OCI-LY1 (cell line): ENCODE measurements at regions not wholly inside any gene's neighbourhood (a gene's known extent, or its start where the extent isn't known, plus 50 kb on each side); places are given as distances from the start of the nearest gene placed in this dataset.

Experiments
- H2AFZ ChIP-seq: fragments of 200-600 bp; sonication (generic), shearing (Covaris generic); 2 replicates; pipeline ENCODE4 v1.6.0; 2014; ENCODE audit warnings: antibody characterized with exemption, mild to moderate bottlenecking, low read length
- H3F3A ChIP-seq: fragments of 200-600 bp; sonication (generic), shearing (Covaris generic); 2 replicates; pipeline ENCODE4 v1.6.0; 2014; ENCODE audit warnings: mild to moderate bottlenecking, antibody characterized with exemption, low read length, moderate library complexity; ENCODE audit not compliant: insufficient read depth
- H3K27ac ChIP-seq: fragments of 200-600 bp; sonication (generic); 2 replicates; pipeline ENCODE4 v1.5.1; 2014; ENCODE audit warnings: low read length, mixed run types, mild to moderate bottlenecking, low read depth; ENCODE audit not compliant: poor library complexity, severe bottlenecking
- H3K27me3 ChIP-seq: fragments of 200-600 bp; sonication (generic); 2 replicates; pipeline ENCODE4 v1.6.0; 2014; ENCODE audit warnings: antibody characterized with exemption, mild to moderate bottlenecking, low read length, moderate library complexity; ENCODE audit not compliant: insufficient read depth
- H3K36me3 ChIP-seq: fragments of 200-600 bp; sonication (generic); 2 replicates; pipeline ENCODE4 v1.6.1; 2014; ENCODE audit warnings: mild to moderate bottlenecking, antibody characterized with exemption, low read length, moderate library complexity, mixed read lengths; ENCODE audit not compliant: insufficient read depth
- H3K4me1 ChIP-seq: fragments of 200-600 bp; sonication (generic); 2 replicates; pipeline ENCODE4 v1.5.1; 2014; ENCODE audit warnings: mild to moderate bottlenecking, low read length, moderate library complexity; ENCODE audit not compliant: insufficient read depth, severe bottlenecking
- H3K4me2 ChIP-seq: fragments of 200-600 bp; sonication (generic), shearing (Covaris generic); 2 replicates; pipeline ENCODE4 v1.6.1; 2014; ENCODE audit warnings: low read length
- H3K4me3 ChIP-seq: fragments of 200-600 bp; sonication (generic); 2 replicates; pipeline ENCODE4 v1.5.1; 2014; ENCODE audit warnings: low read length, low read depth, mild to moderate bottlenecking, mixed read lengths; ENCODE audit not compliant: poor library complexity, severe bottlenecking
- H3K79me2 ChIP-seq: fragments of 200-600 bp; shearing (Covaris generic); 2 replicates; pipeline ENCODE4 v1.6.1; 2016; ENCODE audit warnings: mixed run types, low read length, mixed read lengths; ENCODE audit not compliant: insufficient read depth
- H3K9ac ChIP-seq: fragments of 200-600 bp; sonication (generic), shearing (Covaris generic); 2 replicates; pipeline ENCODE4 v1.6.1; 2014; ENCODE audit warnings: mild to moderate bottlenecking, low read length, mixed read lengths
- H3K9me2 ChIP-seq: fragments of 200-600 bp; sonication (generic), shearing (Covaris generic); 2 replicates; pipeline ENCODE4 v1.6.1; 2014; ENCODE audit warnings: low read depth, mild to moderate bottlenecking, low read length, mixed read lengths
- H3K9me3 ChIP-seq: fragments of 200-600 bp; shearing (Covaris generic); 2 replicates; pipeline ENCODE4 v1.6.1; 2014; ENCODE audit warnings: low read length, mixed read lengths
- H4K20me1 ChIP-seq: fragments of 200-600 bp; sonication (generic), shearing (Covaris generic); 2 replicates; pipeline ENCODE4 v1.6.0; 2016; ENCODE audit warnings: mild to moderate bottlenecking, low read length; ENCODE audit not compliant: insufficient read depth
- EZH2 ChIP-seq: fragments of 200-600 bp; sonication (generic), shearing (Covaris generic); IDR thresholded peaks from 2 replicates; pipeline ENCODE4 v1.8.0; 2017; ENCODE audit warnings: borderline replicate concordance, mixed run types, mild to moderate bottlenecking, antibody characterized with exemption, low read length, moderate library complexity, mixed read lengths
- TF ChIP-seq, protein P1 (sequence below): fragments of 200-600 bp; sonication (generic), shearing (Covaris generic); IDR thresholded peaks from 2 replicates; pipeline ENCODE4 v1.5.1; 2017; ENCODE audit warnings: mild to moderate bottlenecking, antibody characterized with exemption, low read length, moderate library complexity, mixed read lengths

DNA sequence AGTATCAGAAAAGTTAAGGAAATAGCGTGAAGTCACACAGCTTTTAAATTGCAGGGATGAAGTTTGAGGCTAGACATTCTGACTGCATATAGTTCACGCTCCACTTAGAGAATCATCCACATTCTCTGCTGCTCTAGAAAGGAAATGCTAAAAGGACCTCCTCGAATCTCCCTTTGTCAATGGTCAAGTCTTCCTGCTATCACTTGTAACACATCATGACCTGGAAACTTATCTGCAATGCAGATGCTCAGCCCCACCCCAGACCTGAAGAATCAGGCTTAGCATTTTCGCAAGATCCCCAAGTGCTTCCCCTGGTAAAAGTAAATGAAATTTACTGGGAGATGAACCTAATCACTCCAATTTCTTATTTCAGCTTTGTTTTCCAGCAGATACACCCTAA, 372.1 kb downstream of the LIG4 start:
- no peak overlapping the region for H3K27ac ChIP-seq
- no peaks in the 10 kb centered on the region for H3K27me3 ChIP-seq
- no peaks in the 10 kb centered on the region for H3F3A ChIP-seq
- H3K4me3 ChIP-seq, result no peak overlapping the region
- no peaks in the 10 kb centered on the region for H3K9me2 ChIP-seq
- no peak overlapping the region for H3K9ac ChIP-seq
- H2AFZ ChIP-seq, result no peak overlapping the region
- no peaks in the 10 kb centered on the region for H3K4me1 ChIP-seq
- H3K4me2 ChIP-seq, result no peak overlapping the region
- H3K9me3 ChIP-seq, result no peaks in the 10 kb centered on the region
- H3K79me2 ChIP-seq, result no peaks in the 10 kb centered on the region
- no peaks in the 10 kb centered on the region for H3K36me3 ChIP-seq
- H4K20me1 ChIP-seq, result no peaks in the 10 kb centered on the region
- TF ChIP-seq, protein P1, sequence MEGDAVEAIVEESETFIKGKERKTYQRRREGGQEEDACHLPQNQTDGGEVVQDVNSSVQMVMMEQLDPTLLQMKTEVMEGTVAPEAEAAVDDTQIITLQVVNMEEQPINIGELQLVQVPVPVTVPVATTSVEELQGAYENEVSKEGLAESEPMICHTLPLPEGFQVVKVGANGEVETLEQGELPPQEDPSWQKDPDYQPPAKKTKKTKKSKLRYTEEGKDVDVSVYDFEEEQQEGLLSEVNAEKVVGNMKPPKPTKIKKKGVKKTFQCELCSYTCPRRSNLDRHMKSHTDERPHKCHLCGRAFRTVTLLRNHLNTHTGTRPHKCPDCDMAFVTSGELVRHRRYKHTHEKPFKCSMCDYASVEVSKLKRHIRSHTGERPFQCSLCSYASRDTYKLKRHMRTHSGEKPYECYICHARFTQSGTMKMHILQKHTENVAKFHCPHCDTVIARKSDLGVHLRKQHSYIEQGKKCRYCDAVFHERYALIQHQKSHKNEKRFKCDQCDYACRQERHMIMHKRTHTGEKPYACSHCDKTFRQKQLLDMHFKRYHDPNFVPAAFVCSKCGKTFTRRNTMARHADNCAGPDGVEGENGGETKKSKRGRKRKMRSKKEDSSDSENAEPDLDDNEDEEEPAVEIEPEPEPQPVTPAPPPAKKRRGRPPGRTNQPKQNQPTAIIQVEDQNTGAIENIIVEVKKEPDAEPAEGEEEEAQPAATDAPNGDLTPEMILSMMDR, result no peak
- TF ChIP-seq EZH2, result no peak

DNA sequence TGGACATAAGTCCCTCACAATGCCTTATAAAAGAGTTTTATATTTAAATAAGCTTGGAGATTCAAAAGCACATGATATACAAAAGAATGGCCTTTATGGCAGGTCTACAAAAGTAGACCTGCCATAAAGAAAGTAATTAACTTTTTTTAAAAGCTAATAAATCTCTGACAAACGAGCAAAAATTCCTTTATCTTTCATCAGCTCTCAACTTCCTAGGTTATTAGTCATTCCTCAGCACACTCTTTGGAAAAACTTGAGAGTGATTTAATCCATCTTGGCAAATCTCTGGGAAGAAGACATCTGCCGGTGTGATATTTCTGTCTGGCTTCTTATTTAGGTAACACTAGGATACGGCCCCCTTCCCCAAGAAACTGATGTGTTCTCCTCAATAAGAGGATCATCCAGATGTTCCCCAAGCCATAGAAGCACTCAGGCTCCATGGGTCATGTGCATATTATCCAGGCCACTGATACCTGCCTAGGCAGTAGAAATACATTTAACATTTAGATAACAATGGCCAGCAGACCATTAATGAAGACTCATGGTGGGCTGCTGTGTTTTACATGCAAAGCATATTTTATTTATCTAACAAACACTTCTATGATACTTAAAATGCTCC, 372.7 kb downstream of the LIG4 start:
- H3K27me3 ChIP-seq, result no peaks in the 10 kb centered on the region
- no peaks in the 10 kb centered on the region for H3K9me2 ChIP-seq
- no peaks in the 10 kb centered on the region for H3K79me2 ChIP-seq
- H3F3A ChIP-seq, result no peaks in the 10 kb centered on the region
- no peaks in the 10 kb centered on the region for H3K4me1 ChIP-seq
- no peak overlapping the region for H3K9ac ChIP-seq
- no peaks in the 10 kb centered on the region for H3K36me3 ChIP-seq
- no peak overlapping the region for H3K4me3 ChIP-seq
- no peak overlapping the region for H3K27ac ChIP-seq
- H3K4me2 ChIP-seq, result no peak overlapping the region
- H4K20me1 ChIP-seq, result no peaks in the 10 kb centered on the region
- no peak for TF ChIP-seq EZH2
- TF ChIP-seq, protein P1, result no peak
- no peak overlapping the region for H2AFZ ChIP-seq
- no peaks in the 10 kb centered on the region for H3K9me3 ChIP-seq

DNA sequence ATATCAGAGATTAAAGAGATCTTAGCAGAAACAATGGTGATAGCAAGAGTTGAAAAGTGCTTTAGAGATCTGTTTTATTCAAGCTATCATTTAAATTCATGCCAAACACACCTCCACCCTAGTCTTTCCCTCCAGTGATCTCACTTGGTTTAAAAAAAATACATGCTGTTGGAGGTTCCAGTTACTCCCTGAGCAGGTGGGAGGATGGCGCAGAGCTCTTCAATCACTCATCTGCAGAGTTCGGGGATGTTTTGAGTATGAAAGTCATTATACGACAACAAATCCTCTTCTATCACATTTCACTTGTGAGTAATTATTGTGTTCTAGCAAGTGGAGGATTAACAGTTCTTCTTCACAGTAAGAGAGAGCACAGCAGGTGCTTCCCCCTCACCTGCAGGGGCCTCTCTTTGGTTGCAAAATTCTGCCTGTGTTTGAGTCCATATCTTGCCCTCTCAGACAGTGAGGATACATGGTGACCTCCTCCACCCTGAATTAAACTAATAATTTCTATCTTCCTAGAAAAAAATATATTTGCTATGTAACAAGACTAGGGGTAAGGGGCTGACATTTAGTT, 376.7 kb downstream of the LIG4 start:
- Histone ChIP-seq H2AFZ (no peak overlapping the region), H3K79me2 (no peaks in the 10 kb centered on the region), H3K4me2 (no peak overlapping the region), H3K9ac (no peak overlapping the region), H3F3A (no peaks in the 10 kb centered on the region), H3K9me2 (no peaks in the 10 kb centered on the region), H3K9me3 (no peaks in the 10 kb centered on the region), H4K20me1 (no peaks in the 10 kb centered on the region), H3K27me3 (no peaks in the 10 kb centered on the region), H3K4me1 (no peaks in the 10 kb centered on the region), H3K36me3 (no peaks in the 10 kb centered on the region), H3K27ac (no peak overlapping the region), H3K4me3 (no peak overlapping the region)
- TF ChIP-seq, protein P1, result no peak
- TF ChIP-seq EZH2, result no peak
